ENCODE measurements at regions not wholly inside any gene's neighbourhood (a gene's known extent, or its start where the extent isn't known, plus 50 kb on each side); places are given as distances from the start of the nearest gene placed in this dataset.

GRCh38 chr5:159825551-159826051 lies 90.7 kb upstream of the ADRA1B start:
- TF ChIP-seq MAX (IDR thresholded peaks at IDR 0.05; ENCODE audit: low read depth, low read length): no peak
- TF ChIP-seq CTCF (IDR thresholded peaks at IDR 0.05; ENCODE audit: low read depth, low read length): no peak
- no peak for TF ChIP-seq MYC (IDR thresholded peaks at IDR 0.05; ENCODE audit: low read depth, low read length)
- no peak for TF ChIP-seq POLR2A (IDR thresholded peaks at IDR 0.05; ENCODE audit: extremely low read depth, insufficient read length)
- no peak for DNase-seq (ENCODE audit: low read depth)
- no peak overlapping the region for H3K4me3 ChIP-seq (ENCODE audit: low read depth, low read length)

GRCh38 chr5:159826351-159827214 lies 89.7 kb upstream of the ADRA1B start:
- no peak for TF ChIP-seq POLR2A (IDR thresholded peaks at IDR 0.05; ENCODE audit: extremely low read depth, insufficient read length)
- TF ChIP-seq MYC (IDR thresholded peaks at IDR 0.05; ENCODE audit: low read depth, low read length): no peak
- TF ChIP-seq CTCF (IDR thresholded peaks at IDR 0.05; ENCODE audit: low read depth, low read length): no peak
- TF ChIP-seq MAX (IDR thresholded peaks at IDR 0.05; ENCODE audit: low read depth, low read length): no peak
- no peak overlapping the region for H3K4me3 ChIP-seq (ENCODE audit: low read depth, low read length)
- peak; percentile 24 for DNase-seq (ENCODE audit: low read depth)

GRCh38 chr5:159827861-159828260 lies 88.4 kb upstream of the ADRA1B start:
- DNase-seq (ENCODE audit: low read depth): no peak
- H3K4me3 ChIP-seq (ENCODE audit: low read depth, low read length): no peak overlapping the region
- TF ChIP-seq MAX (IDR thresholded peaks at IDR 0.05; ENCODE audit: low read depth, low read length) (no peak), MYC (IDR thresholded peaks at IDR 0.05; ENCODE audit: low read depth, low read length) (no peak), CTCF (IDR thresholded peaks at IDR 0.05; ENCODE audit: low read depth, low read length) (no peak), POLR2A (IDR thresholded peaks at IDR 0.05; ENCODE audit: extremely low read depth, insufficient read length) (no peak)

GRCh38 chr5:159832073-159832472 lies 84.2 kb upstream of the ADRA1B start:
- TF ChIP-seq CTCF (IDR thresholded peaks at IDR 0.05; ENCODE audit: low read depth, low read length): no peak
- TF ChIP-seq MAX (IDR thresholded peaks at IDR 0.05; ENCODE audit: low read depth, low read length): no peak
- TF ChIP-seq MYC (IDR thresholded peaks at IDR 0.05; ENCODE audit: low read depth, low read length): no peak
- TF ChIP-seq POLR2A (IDR thresholded peaks at IDR 0.05; ENCODE audit: extremely low read depth, insufficient read length): no peak
- no peak for DNase-seq (ENCODE audit: low read depth)
- H3K4me3 ChIP-seq (ENCODE audit: low read depth, low read length): no peak overlapping the region

- TF ChIP-seq MAX (IDR thresholded peaks at IDR 0.05; ENCODE audit: low read depth, low read length) (no peak), POLR2A (IDR thresholded peaks at IDR 0.05; ENCODE audit: extremely low read depth, insufficient read length) (no peak), CTCF (IDR thresholded peaks at IDR 0.05; ENCODE audit: low read depth, low read length) (no peak), MYC (IDR thresholded peaks at IDR 0.05; ENCODE audit: low read depth, low read length) (no peak)
- DNase-seq (ENCODE audit: low read depth): no peak
- H3K4me3 ChIP-seq (ENCODE audit: low read depth, low read length): no peak overlapping the region
Observed at GRCh38 chr5:159833088-159833487, 83.2 kb upstream of the ADRA1B start.
